EL (cell line): ENCODE measurements at regions not wholly inside any gene's neighbourhood (a gene's known extent, or its start where the extent isn't known, plus 50 kb on each side); places are given as distances from the start of the nearest gene placed in this dataset.

Source experiments
- DNase-seq: peaks from one replicate; pipeline ENCODE4 v3.0.0-alpha.2; 2016

- no peak for DNase-seq
Measured at GRCh38 chr14:98274596-98274995, 997.4 kb downstream of the BCL11B start.

DNA sequence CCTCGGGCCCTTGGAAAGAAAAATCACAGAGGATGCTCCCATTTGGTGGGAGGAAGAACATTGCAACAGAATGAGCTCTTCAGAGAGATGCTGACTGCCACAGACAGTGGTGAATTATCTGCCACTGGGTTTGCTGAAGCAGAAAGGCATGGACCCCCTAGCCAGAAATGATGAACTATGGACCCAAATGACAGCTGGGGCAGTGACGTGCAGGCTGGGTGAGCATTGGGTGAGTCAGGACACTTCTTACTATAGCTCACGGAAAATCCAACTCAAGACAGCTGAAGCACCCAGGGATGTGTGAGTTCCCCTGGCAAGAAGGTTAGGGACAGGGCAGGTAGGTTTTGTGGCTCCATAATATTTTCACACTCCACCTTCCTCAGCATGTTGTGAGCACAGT, 993.2 kb downstream of the BCL11B start:
- no peak for DNase-seq

DNA sequence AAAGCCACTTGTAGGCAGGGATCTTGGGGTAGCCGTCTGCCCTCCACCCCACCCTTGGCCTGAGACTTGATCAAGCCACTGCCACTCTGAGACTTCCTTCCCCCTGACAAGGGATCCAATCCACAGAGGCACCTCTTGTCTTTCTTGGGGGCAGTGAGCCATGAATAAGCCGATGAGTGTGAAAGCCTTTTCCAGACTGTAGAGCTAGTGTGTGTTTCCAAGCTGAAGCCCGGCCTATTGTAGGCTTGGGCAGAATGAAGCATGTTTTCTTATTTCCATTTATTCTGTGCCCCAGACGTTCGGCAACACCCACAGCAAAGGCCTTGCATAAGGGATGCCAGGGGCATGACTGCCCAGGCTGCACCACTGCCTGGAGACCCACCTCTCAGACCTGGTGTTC, 991.6 kb downstream of the BCL11B start:
- no peak for DNase-seq

DNA sequence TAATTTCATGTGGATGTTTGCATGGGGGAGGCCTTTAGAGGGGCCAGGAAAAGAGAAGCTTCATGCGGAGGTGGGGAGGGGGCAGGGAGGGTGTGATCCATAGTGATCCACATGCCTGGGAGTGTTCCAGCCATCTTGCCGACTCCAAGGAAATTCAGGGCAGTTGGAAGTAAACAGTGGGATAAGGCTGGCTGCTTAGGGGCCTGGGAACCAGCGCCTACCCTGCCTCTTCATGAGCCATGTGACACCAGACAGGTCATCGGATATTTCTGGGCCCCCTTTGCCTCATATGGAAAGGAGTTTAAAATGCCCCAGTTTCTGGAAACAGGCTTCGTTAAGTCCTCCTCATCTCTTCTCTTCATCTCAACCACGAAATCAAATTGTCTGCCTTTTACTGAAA, 983.2 kb downstream of the BCL11B start:
- DNase-seq, result no peak

DNA sequence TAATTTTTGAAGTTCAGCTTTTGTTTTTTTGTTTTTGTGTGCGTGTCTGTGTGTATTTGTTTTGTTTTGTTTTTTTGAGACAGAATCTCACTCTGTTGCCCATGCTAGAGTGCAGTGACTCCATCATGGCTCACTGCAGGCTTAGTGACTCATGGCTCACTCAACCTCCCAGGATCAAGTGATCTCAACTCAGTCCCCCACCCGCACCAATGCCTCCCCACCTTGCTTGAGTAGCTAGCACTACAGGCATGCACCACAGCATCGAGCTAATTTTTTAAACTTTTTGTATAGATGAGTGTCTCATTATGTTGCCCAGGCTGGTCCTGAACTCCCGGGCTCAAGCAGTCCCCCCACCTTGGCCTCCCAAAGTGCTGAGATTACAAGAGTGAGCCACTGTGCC, 981.4 kb downstream of the BCL11B start:
- no peak for DNase-seq

- DNase-seq, result no peak
Measured at GRCh38 chr14:98292191-98292590, 979.8 kb downstream of the BCL11B start.

DNA sequence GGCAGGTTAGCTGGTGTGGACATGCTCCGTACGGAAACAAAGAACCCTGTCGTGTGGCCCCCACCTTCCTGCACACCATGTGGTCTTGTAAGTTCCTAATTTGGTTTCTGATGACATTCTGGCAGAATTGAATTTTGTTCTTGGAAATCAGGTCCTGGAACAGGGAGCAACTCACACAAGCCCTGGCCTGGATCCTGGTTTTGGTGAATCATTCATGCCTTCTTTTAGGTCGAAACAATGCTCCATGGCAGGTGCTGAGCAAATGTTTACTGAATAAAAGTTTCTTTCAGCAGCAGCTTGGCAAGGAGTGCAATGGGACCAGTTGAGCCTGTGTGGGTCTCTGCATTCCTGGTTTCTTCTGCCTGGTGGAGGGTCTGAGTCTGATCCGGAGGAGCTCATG, 978.4 kb downstream of the BCL11B start:
- DNase-seq, result no peak

- DNase-seq, result no peak
Measured at GRCh38 chr14:98296895-98297294, 975.1 kb downstream of the BCL11B start.

GRCh38 chr14:98297567-98297966, 974.4 kb downstream of the BCL11B start:
- no peak for DNase-seq

DNA sequence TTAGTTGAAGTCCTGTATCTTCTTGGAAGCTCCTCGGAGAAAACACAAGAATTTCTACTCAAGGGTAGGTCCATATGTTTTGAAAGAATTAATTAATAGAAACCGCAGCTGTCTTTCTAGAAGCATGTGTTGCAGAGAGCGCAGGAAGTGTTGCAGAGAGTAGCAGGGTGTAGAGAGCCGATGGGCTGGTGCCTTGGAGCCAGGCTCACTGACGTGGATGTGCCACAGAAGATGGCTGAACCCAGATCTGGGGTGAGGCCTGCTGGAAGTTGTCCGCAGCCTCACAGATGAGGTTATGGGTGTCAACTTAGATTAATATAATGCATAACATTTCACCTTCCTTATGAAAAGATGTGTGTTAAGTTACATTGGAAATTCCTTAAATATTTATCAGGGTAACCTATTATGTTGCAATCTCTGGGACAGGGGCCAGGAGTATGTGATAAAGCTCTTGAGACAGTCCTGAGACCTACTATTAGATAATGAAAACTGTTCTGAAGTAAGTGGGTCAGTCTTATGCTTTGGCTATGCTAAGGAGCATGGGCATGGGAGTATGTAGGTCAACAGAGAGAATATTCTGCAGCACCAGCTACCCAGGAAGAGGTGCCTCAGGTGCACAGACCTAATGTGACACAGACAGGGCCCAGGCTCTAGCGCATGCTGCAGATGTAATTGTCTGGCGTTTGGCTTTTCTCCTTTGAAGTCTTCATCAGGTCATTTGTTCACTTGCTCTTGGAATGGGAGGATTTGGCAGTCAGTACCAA, 973.3 kb downstream of the BCL11B start:
- DNase-seq, result no peak

DNA sequence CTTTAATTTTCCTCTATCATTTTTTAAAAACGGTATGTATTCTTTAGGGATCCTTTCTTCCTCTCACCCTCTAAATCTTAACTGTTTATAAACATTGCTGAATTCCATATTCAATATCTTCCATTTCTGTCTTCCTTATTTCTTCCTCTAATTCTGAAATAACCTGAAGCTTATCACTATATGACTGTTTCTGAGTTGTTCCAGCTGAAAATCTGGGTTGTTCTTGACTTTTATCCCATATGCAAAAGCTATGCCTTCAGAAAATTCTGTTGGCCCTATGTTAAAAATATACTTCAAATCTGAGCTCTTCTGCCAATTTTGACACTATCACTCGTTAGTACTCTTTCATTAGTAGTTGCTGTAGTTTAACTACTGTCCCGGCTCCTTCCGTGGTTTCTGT, 970.3 kb downstream of the BCL11B start:
- no peak for DNase-seq

DNA sequence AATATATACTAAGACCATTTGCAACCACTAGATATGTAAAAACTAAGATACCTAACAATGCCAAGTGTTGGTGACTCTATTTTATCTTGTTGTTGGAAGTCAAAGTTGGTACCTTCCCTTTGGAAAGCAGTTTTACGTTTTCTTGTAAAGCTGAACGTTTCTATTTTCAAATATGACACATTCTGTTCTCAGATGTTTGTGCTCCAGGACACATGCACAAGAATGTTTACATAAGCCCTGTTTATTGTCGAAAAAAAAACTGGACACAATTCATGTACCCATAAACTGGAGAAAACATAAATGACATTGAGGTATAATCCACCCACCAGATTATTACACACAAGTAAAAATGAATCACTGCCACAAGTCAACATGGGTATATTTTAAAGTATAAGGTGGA, 967.4 kb downstream of the BCL11B start:
- no peak for DNase-seq

- DNase-seq, result no peak
Measured at GRCh38 chr14:98309591-98309990, 962.4 kb downstream of the BCL11B start.

GRCh38 chr14:98312006-98312405, 960.0 kb downstream of the BCL11B start:
- no peak for DNase-seq

GRCh38 chr14:98321841-98322240, 950.2 kb downstream of the BCL11B start:
- DNase-seq, result no peak

GRCh38 chr14:98323836-98324235, 948.2 kb downstream of the BCL11B start:
- DNase-seq, result no peak

DNA sequence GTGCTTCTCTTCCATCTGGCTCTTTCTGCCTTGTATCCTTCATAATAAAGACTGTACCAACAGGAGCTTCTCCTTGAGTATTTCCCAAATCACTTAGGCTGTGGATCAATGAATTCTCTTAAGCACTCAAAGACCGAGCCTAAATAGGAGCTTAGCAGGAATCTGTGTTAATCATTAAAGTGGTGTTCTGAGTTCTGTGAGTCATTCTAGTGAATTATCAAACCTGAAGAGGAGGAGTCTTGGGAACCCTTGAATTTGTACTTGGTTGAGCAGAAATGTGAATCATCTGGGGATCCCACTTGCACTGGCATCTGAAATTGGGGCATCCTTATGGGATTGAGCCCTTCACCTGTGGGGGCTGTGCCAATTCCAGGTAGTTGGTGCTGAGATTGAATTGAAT, 946.2 kb downstream of the BCL11B start:
- DNase-seq, result no peak

- no peak for DNase-seq
Measured at GRCh38 chr14:98328496-98328895, 943.5 kb downstream of the BCL11B start.

- DNase-seq, result no peak
Measured at GRCh38 chr14:98334186-98334585, 937.8 kb downstream of the BCL11B start.

- DNase-seq, result no peak
Measured at GRCh38 chr14:98341211-98341610, 930.8 kb downstream of the BCL11B start.

DNA sequence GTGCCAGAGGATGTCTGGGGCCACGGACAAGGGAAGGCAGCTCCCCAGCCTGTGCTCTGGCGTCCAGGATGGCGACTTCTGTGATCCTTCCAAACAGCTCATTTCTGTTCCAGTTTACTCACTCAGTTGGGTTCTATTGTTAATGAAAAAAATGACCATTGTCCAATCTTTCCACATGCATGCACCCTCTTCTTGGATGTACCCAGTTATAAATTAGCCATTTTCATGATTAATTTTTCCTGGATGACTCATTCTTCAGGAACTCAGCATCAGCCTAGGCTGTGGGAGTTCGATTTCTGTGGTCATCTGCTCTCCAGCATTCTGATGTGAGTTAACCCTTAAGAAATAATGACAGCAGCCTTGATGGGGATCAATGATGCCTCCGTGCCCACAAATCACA, 926.8 kb downstream of the BCL11B start:
- DNase-seq, result no peak

DNA sequence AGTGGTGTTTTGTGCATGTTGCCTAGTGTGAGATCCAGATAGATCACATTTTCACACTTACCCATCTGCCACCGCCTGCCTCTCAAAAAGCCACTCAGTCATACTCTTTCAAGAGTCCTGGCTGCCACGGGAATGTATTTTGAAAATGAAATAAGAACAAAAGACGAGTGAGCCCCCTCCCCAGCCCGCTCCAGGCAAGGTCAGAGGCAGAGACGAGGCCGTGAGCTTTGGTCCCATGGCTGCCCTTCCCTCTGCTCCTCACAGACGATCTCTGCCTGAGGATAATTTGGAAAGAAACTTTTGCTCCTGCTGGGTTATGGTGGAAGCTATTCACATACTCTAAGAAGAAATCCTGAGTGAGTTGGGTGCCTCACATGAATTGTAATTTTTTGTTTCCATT, 924.3 kb downstream of the BCL11B start:
- DNase-seq, result no peak

DNA sequence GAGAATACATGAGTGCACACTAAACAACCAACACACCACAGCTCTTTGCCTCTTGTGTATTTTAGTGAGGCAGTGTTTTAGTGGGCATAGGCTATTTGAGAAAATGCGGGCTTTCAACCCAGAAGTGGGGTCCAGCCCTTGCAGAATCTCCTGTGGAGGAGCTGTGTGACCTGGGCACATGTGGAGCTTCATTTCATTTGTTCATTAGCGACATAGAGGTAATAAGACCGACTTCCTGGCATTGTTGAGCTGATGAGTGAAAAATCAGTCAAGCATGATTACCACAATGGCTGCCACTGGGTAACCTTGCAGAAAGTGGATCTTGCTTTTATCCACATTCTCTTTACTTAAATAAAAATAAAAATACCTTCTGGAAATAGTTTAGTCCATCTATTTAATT, 923.5 kb downstream of the BCL11B start:
- DNase-seq, result no peak

GRCh38 chr14:98350213-98350612, 921.8 kb downstream of the BCL11B start:
- no peak for DNase-seq

GRCh38 chr14:98364961-98365360, 907.0 kb downstream of the BCL11B start:
- no peak for DNase-seq
